ENCODE measurements at regions not wholly inside any gene's neighbourhood (a gene's known extent, or its start where the extent isn't known, plus 50 kb on each side); places are given as distances from the start of the nearest gene placed in this dataset.

DNA sequence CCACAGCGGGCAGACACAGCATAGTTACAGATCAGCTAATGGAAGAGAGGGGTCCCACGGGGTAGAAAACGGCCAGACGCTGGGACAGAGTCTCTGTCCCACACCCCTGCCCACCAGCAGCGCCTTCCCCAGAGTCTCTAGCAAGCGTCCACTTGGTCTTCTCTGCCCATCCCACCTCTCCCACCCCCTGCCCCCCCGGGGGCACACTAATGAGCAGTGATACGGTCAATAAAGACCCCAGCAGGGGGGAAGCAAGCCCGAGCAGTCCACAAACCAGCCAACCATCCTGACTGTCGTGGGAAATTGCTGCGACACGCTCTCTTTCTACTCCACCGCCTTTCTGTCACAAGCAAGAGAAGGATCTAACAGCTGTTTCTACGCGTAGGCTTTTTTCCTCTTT lies 374.7 kb downstream of the NPHP4 start:
- intact Hi-C loops (cut with DNase I): no loop called here
- TF ChIP-seq CTCF (IDR thresholded peaks at IDR 0.05; ENCODE audit: borderline replicate concordance, extremely low read depth, insufficient read depth): no peak
- Histone ChIP-seq H3K27me3 (ENCODE audit: control insufficient read depth, insufficient read depth, low read length) (no peaks in the 10 kb centered on the region), H3K27ac (ENCODE audit: low read depth in 2 of 2, low read length in 2 of 2) (no peak overlapping the region), H3K36me3 (ENCODE audit: control insufficient read depth in 2 of 3, insufficient read depth in 3 of 3, low read length in 3 of 3) (no peaks in the 10 kb centered on the region), H3K9ac (ENCODE audit: low read length in 3 of 3) (no peak overlapping the region), H3K4me1 (ENCODE audit: control insufficient read depth in 2 of 3, insufficient read depth in 2 of 3, low read depth in 1 of 3, low read length in 3 of 3) (no peaks in the 10 kb centered on the region), H3K9me3 (ENCODE audit: control insufficient read depth in 2 of 3, insufficient read depth in 1 of 3, low read length in 3 of 3) (no peaks in the 10 kb centered on the region), H3K4me3 (ENCODE audit: low read length in 3 of 3) (no peak overlapping the region)
- FAIRE-seq: no peak
- DNase-seq: peak in 1 of 5 donors; percentile 24

DNA sequence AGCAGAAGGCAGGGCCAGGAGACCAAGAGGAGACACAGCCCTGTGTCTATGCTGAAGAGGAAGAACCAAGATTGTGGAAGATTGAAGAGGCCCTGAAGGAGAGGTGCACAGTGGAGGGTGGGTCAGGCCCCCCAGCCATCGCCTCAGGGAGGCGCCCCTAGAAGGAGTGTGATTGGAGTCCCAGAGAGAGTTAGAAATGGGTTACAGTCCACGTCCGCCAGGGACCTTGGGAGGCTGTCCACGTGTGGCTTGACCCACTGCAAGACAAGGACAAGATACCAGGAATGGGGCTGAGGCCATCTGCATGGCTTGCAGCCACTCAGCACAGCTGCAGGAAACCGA lies 375.1 kb downstream of the NPHP4 start:
- Histone ChIP-seq H3K36me3 (ENCODE audit: control insufficient read depth in 2 of 3, insufficient read depth in 3 of 3, low read length in 3 of 3) (no peaks in the 10 kb centered on the region), H3K4me1 (ENCODE audit: control insufficient read depth in 2 of 3, insufficient read depth in 2 of 3, low read depth in 1 of 3, low read length in 3 of 3) (no peaks in the 10 kb centered on the region), H3K9ac (ENCODE audit: low read length in 3 of 3) (no peak overlapping the region), H3K27me3 (ENCODE audit: control insufficient read depth, insufficient read depth, low read length) (no peaks in the 10 kb centered on the region), H3K9me3 (ENCODE audit: control insufficient read depth in 2 of 3, insufficient read depth in 1 of 3, low read length in 3 of 3) (no peaks in the 10 kb centered on the region), H3K27ac (ENCODE audit: low read depth in 2 of 2, low read length in 2 of 2) (no peak overlapping the region), H3K4me3 (ENCODE audit: low read length in 3 of 3) (no peak overlapping the region)
- intact Hi-C loops (cut with DNase I): no loop called here
- FAIRE-seq: no peak
- no peak for TF ChIP-seq CTCF (IDR thresholded peaks at IDR 0.05; ENCODE audit: borderline replicate concordance, extremely low read depth, insufficient read depth)
- DNase-seq: no peak

DNA sequence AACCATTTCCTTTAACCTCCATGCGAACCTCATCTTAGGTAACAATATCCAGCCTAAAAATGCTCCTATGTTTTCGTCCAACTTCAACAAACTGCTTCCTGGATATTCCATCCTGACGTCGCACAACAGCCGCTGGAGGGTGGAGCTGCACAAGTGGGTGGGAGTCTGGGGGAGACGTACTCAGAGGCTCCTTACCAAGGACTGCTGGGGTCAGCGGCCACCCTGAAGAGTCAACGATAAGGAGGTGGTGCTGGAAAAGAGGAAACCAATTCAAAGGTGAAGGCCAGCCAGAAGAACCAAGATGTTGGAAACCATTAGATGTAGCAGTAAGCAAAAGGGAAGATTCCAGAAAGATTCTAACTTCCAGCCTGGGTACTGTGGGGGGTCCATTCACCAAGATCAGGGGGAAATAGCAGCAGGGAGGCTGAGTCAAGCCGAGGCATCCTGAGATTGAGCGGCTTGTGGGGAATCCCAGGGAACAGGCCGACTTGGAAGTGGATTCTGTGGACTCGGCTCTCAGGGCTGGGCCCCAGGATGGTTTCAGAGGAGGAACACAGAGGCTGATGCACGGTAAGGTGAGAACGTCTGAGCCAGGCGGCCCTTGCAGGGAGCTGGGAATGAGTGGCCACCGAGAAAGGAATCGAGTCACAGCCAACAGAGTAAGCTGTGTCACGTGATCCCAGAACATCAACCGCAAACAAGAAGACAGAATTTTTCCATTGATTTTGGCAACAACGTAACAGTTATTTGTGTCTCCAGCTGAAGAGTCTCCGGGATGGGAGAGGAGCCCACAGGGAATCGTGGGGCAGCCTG lies 375.7 kb downstream of the NPHP4 start:
- intact Hi-C loops (cut with DNase I): no loop called here
- no peak for FAIRE-seq
- no peaks in the 10 kb centered on the region for H3K27me3 ChIP-seq (ENCODE audit: control insufficient read depth, insufficient read depth, low read length)
- H3K4me3 ChIP-seq (ENCODE audit: low read length in 3 of 3): no peak overlapping the region
- no peaks in the 10 kb centered on the region for H3K36me3 ChIP-seq (ENCODE audit: control insufficient read depth in 2 of 3, insufficient read depth in 3 of 3, low read length in 3 of 3)
- no peaks in the 10 kb centered on the region for H3K9me3 ChIP-seq (ENCODE audit: control insufficient read depth in 2 of 3, insufficient read depth in 1 of 3, low read length in 3 of 3)
- no peak for DNase-seq
- H3K4me1 ChIP-seq (ENCODE audit: control insufficient read depth in 2 of 3, insufficient read depth in 2 of 3, low read depth in 1 of 3, low read length in 3 of 3): no peaks in the 10 kb centered on the region
- H3K27ac ChIP-seq (ENCODE audit: low read depth in 2 of 2, low read length in 2 of 2): no peak overlapping the region
- no peak overlapping the region for H3K9ac ChIP-seq (ENCODE audit: low read length in 3 of 3)
- no peak for TF ChIP-seq CTCF (IDR thresholded peaks at IDR 0.05; ENCODE audit: borderline replicate concordance, extremely low read depth, insufficient read depth)

DNA sequence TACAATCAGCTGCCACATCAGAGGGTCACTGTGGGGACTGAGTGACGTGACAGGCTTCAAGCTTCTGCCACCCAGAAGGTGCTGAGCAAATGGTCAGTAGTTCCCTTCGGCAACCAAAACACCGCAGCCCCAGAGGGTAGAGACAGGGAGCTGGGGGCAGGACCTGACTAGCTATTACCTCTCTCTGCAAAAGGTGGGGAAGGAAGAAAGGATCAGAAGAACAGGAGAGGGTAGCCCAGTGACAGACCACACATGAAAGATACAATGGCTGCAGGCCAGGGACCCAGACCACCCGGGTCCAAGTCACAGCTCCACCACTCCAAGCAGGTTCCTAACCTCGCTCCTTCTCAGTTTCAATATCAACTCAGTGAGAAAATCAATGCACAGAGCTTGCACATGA lies 377.1 kb downstream of the NPHP4 start:
- Histone ChIP-seq H3K27ac (ENCODE audit: low read depth in 2 of 2, low read length in 2 of 2) (no peak overlapping the region), H3K9ac (ENCODE audit: low read length in 3 of 3) (no peak overlapping the region), H3K27me3 (ENCODE audit: control insufficient read depth, insufficient read depth, low read length) (no peaks in the 10 kb centered on the region), H3K36me3 (ENCODE audit: control insufficient read depth in 2 of 3, insufficient read depth in 3 of 3, low read length in 3 of 3) (no peaks in the 10 kb centered on the region), H3K9me3 (ENCODE audit: control insufficient read depth in 2 of 3, insufficient read depth in 1 of 3, low read length in 3 of 3) (no peaks in the 10 kb centered on the region), H3K4me3 (ENCODE audit: low read length in 3 of 3) (no peak overlapping the region), H3K4me1 (ENCODE audit: control insufficient read depth in 2 of 3, insufficient read depth in 2 of 3, low read depth in 1 of 3, low read length in 3 of 3) (no peaks in the 10 kb centered on the region)
- FAIRE-seq (no peak), DNase-seq (no peak)
- TF ChIP-seq CTCF (IDR thresholded peaks at IDR 0.05; ENCODE audit: borderline replicate concordance, extremely low read depth, insufficient read depth): no peak
- intact Hi-C loops (cut with DNase I): no loop called here
